ENCODE measurements at regions not wholly inside any gene's neighbourhood (a gene's known extent, or its start where the extent isn't known, plus 50 kb on each side); places are given as distances from the start of the nearest gene placed in this dataset.

GRCh38 chr1:14297356-14297755, 301.1 kb upstream of the KAZN start:
- TF ChIP-seq EZH2 (IDR thresholded peaks at IDR 0.05; ENCODE audit: low read length) (no peak), CTCF (optimal IDR thresholded peaks at IDR 0.05 in 1 of 3, IDR thresholded peaks at IDR 0.05 in 1 of 3, conservative IDR thresholded peaks at IDR 0.05 in 1 of 3; ENCODE audit: extremely low read depth in 1 of 3, insufficient read depth in 2 of 3, low read length in 3 of 3) (no peak)
- no peaks in the 10 kb centered on the region for H3K9me3 ChIP-seq (ENCODE audit: control insufficient read depth, low read depth, low read length)
- H3K4me2 ChIP-seq (ENCODE audit: control insufficient read depth, extremely low read depth, insufficient read depth, low read depth, low read length) = no peak overlapping the region
- H3K27ac ChIP-seq (ENCODE audit: control insufficient read depth, insufficient read depth, low read length) = no peak overlapping the region
- H3K79me2 ChIP-seq (ENCODE audit: control insufficient read depth, insufficient read depth, low read length) = no peaks in the 10 kb centered on the region
- H3K4me1 ChIP-seq (ENCODE audit: control insufficient read depth, extremely low read depth, insufficient read depth, low read length) = peaks cover 16% of the 10 kb centered on the region
- no peak overlapping the region for H3K4me3 ChIP-seq (ENCODE audit: control insufficient read depth in 2 of 3, extremely low read depth in 1 of 3, insufficient read depth in 2 of 3, low read depth in 1 of 3, low read length in 3 of 3)
- dilution Hi-C loops (cut with MboI; ENCODE audit: extremely low pct_ligation_motif_present, low sequenced_read_pairs) = no loop called here
- FAIRE-seq = no peak
- H3K36me3 ChIP-seq (ENCODE audit: control insufficient read depth in 2 of 2, extremely low read depth in 1 of 2, insufficient read depth in 2 of 2, low read length in 2 of 2) = no peaks in the 10 kb centered on the region
- H3K9ac ChIP-seq (ENCODE audit: control insufficient read depth, extremely low read depth, insufficient read depth, low read length) = no peak overlapping the region
- H2AFZ ChIP-seq (ENCODE audit: control insufficient read depth, low read length) = no peak overlapping the region
- no peak for DNase-seq (ENCODE audit: low read depth, low spot score)
- no peaks in the 10 kb centered on the region for H4K20me1 ChIP-seq (ENCODE audit: control insufficient read depth, extremely low read depth, insufficient read depth, low read length)
- H3K27me3 ChIP-seq (ENCODE audit: control insufficient read depth, extremely low read depth, insufficient read depth, low read length) = no peaks in the 10 kb centered on the region
- no peaks in the 10 kb centered on the region for H3K9me1 ChIP-seq (ENCODE audit: control insufficient read depth, extremely low read depth, insufficient read depth, low read length)

GRCh38 chr1:14298806-14299205, 299.7 kb upstream of the KAZN start:
- Histone ChIP-seq H3K36me3 (ENCODE audit: control insufficient read depth in 2 of 2, extremely low read depth in 1 of 2, insufficient read depth in 2 of 2, low read length in 2 of 2) (no peaks in the 10 kb centered on the region), H3K27me3 (ENCODE audit: control insufficient read depth, extremely low read depth, insufficient read depth, low read length) (no peaks in the 10 kb centered on the region), H3K4me3 (ENCODE audit: control insufficient read depth in 2 of 3, extremely low read depth in 1 of 3, insufficient read depth in 2 of 3, low read depth in 1 of 3, low read length in 3 of 3) (no peak overlapping the region), H4K20me1 (ENCODE audit: control insufficient read depth, extremely low read depth, insufficient read depth, low read length) (no peaks in the 10 kb centered on the region), H3K9me1 (ENCODE audit: control insufficient read depth, extremely low read depth, insufficient read depth, low read length) (no peaks in the 10 kb centered on the region), H3K4me2 (ENCODE audit: control insufficient read depth, extremely low read depth, insufficient read depth, low read depth, low read length) (no peak overlapping the region), H2AFZ (ENCODE audit: control insufficient read depth, low read length) (no peak overlapping the region), H3K79me2 (ENCODE audit: control insufficient read depth, insufficient read depth, low read length) (no peaks in the 10 kb centered on the region), H3K4me1 (ENCODE audit: control insufficient read depth, extremely low read depth, insufficient read depth, low read length) (peaks cover 17% of the 10 kb centered on the region), H3K9me3 (ENCODE audit: control insufficient read depth, low read depth, low read length) (no peaks in the 10 kb centered on the region), H3K27ac (ENCODE audit: control insufficient read depth, insufficient read depth, low read length) (no peak overlapping the region), H3K9ac (ENCODE audit: control insufficient read depth, extremely low read depth, insufficient read depth, low read length) (no peak overlapping the region)
- dilution Hi-C loops (cut with MboI; ENCODE audit: extremely low pct_ligation_motif_present, low sequenced_read_pairs) = no loop called here
- no peak for DNase-seq (ENCODE audit: low read depth, low spot score)
- TF ChIP-seq EZH2 (IDR thresholded peaks at IDR 0.05; ENCODE audit: low read length) (no peak), CTCF (optimal IDR thresholded peaks at IDR 0.05 in 1 of 3, IDR thresholded peaks at IDR 0.05 in 1 of 3, conservative IDR thresholded peaks at IDR 0.05 in 1 of 3; ENCODE audit: extremely low read depth in 1 of 3, insufficient read depth in 2 of 3, low read length in 3 of 3) (no peak)
- no peak for FAIRE-seq
